ENCODE measurements at regions not wholly inside any gene's neighbourhood (a gene's known extent, or its start where the extent isn't known, plus 50 kb on each side); places are given as distances from the start of the nearest gene placed in this dataset.
"Not testable (repeated sequence)": the region's sequence is repeated elsewhere in the genome, so short reads cannot be mapped to it uniquely, and the experiment has no call there.

- DNase-seq: not testable (repeated sequence)
These were observed 61.3 kb downstream of the SYF2 start for GRCh38 chr1:25171013-25171412.

- DNase-seq: no peak
These were observed 61.9 kb downstream of the SYF2 start for GRCh38 chr1:25170439-25170838.

- DNase-seq: no peak
These were observed 62.7 kb downstream of the SYF2 start for GRCh38 chr1:25169610-25170009.

GRCh38 chr1:25169168-25169567 is 63.1 kb downstream of the SYF2 start:
- DNase-seq: no peak

- no peak for DNase-seq
These were observed 63.9 kb downstream of the SYF2 start for GRCh38 chr1:25168193-25169071.

GRCh38 chr1:25167269-25168192 is 64.8 kb downstream of the SYF2 start:
- DNase-seq: peak; percentile 33

GRCh38 chr1:25166847-25167246 is 65.5 kb downstream of the SYF2 start:
- DNase-seq: no peak

GRCh38 chr1:25163986-25164385 is 68.3 kb downstream of the SYF2 start:
- DNase-seq: no peak

- DNase-seq: no peak
These were observed 70.3 kb downstream of the SYF2 start for GRCh38 chr1:25161981-25162380.

- DNase-seq: no peak
These were observed 74.5 kb downstream of the SYF2 start for GRCh38 chr1:25157846-25158245.

GRCh38 chr1:25150985-25151495 is 81.3 kb downstream of the SYF2 start:
- DNase-seq: no peak

GRCh38 chr1:25148673-25149300 is 83.5 kb downstream of the SYF2 start:
- DNase-seq: no peak

GRCh38 chr1:25146451-25146855 is 85.8 kb downstream of the SYF2 start:
- no peak for DNase-seq

GRCh38 chr1:25145775-25146393 is 86.4 kb downstream of the SYF2 start:
- no peak for DNase-seq

- DNase-seq: no peak
These were observed 92.1 kb downstream of the SYF2 start for GRCh38 chr1:25140073-25140797.

- no peak for DNase-seq
These were observed 94.5 kb downstream of the SYF2 start for GRCh38 chr1:25137521-25138395.

- no peak for DNase-seq
These were observed 95.2 kb downstream of the SYF2 start for GRCh38 chr1:25137106-25137505.

- DNase-seq: no peak
These were observed 96.4 kb downstream of the SYF2 start for GRCh38 chr1:25135909-25136308.

GRCh38 chr1:25134801-25135461 is 97.4 kb downstream of the SYF2 start:
- DNase-seq: no peak

- DNase-seq: no peak
These were observed 98.0 kb downstream of the SYF2 start for GRCh38 chr1:25134307-25134706.

Data from midbrain (tissue), 1 donor.